H1 (cell line): ENCODE measurements at regions not wholly inside any gene's neighbourhood (a gene's known extent, or its start where the extent isn't known, plus 50 kb on each side); places are given as distances from the start of the nearest gene placed in this dataset.

Source experiments
- CTCF ChIA-PET: fragments of 300-600 bp; sonication (Branson Sonifier 250); formaldehyde crosslinking; loops from one replicate; lab custom pipeline; 2021; ENCODE audit not compliant: partially characterized antibody; lab: Charles Lee
- POLR2A ChIA-PET: fragments of 300-600 bp; sonication (Branson Sonifier 250); formaldehyde crosslinking; loops from one replicate; lab custom pipeline; 2021; ENCODE audit warnings: inconsistent platforms; ENCODE audit not compliant: partially characterized antibody; lab: Charles Lee
- DNase-seq, 2 experiments: peaks; one replicate each; pipeline versions ENCODE4 v3.0.0 to v3.0.0-alpha.2; 2010 to 2022; ENCODE audit warnings: low spot score in 2 of 2, low read depth in 1 of 2, mixed read lengths in 1 of 2
- FAIRE-seq: peaks from 2 replicates; lab custom pipeline; 2011; peaks lifted over from hg19 to GRCh38; lab: Jason Lieb, UNC
- H2AFZ ChIP-seq: 2 replicates; pipeline ENCODE4 v1.8.1; 2012; ENCODE audit warnings: low read length, inconsistent platforms
- H2AK5ac ChIP-seq: 2 replicates; pipeline ENCODE4 v1.6.1; 2013; ENCODE audit warnings: low read depth, low read length
- H2BK120ac ChIP-seq: replicated peaks from 2 replicates; pipeline ENCODE3; 2013; ENCODE audit warnings: low read depth, low read length, inconsistent platforms
- H2BK12ac ChIP-seq: 2 replicates; pipeline ENCODE4 v1.6.1; 2013; ENCODE audit warnings: low read depth, low read length
- H2BK15ac ChIP-seq: 2 replicates; pipeline ENCODE4 v1.6.1; 2013; ENCODE audit warnings: low read length
- H2BK20ac ChIP-seq: 2 replicates; pipeline ENCODE4 v1.6.1; 2013; ENCODE audit warnings: low read length
- H2BK5ac ChIP-seq: 2 replicates; pipeline ENCODE4 v1.6.1; 2013; ENCODE audit warnings: low read depth, low read length
- H3K14ac ChIP-seq: 2 replicates; pipeline ENCODE4 v1.6.1; 2013; ENCODE audit warnings: inconsistent platforms; ENCODE audit not compliant: insufficient read length
- H3K18ac ChIP-seq: 2 replicates; pipeline ENCODE4 v1.6.1; 2013; ENCODE audit warnings: low read length; ENCODE audit errors: extremely low read depth
- H3K23ac ChIP-seq: 2 replicates; pipeline ENCODE4 v1.6.1; 2013; ENCODE audit warnings: inconsistent platforms; ENCODE audit not compliant: insufficient read length
- H3K23me2 ChIP-seq: 2 replicates; pipeline ENCODE4 v1.6.1; 2013; ENCODE audit warnings: low read depth, low read length
- H3K27ac ChIP-seq: 2 replicates; pipeline ENCODE4 v1.6.1; 2011; ENCODE audit warnings: low read depth, low read length, inconsistent platforms
- H3K27me3 ChIP-seq, 4 experiments: replicated peaks in 1 of 4; 1 replicate in 1 of 4; 2 replicates in 3 of 4; pipeline versions ENCODE4 v1.6.1 to v1.8.1; 2011 to 2013; ENCODE audit warnings: low read length in 3 of 4, mild to moderate bottlenecking in 3 of 4, inconsistent platforms in 2 of 4, mixed read lengths in 2 of 4, moderate library complexity in 1 of 4; ENCODE audit not compliant: control insufficient read depth in 3 of 4, insufficient read depth in 3 of 4; ENCODE audit errors: extremely low read depth in 1 of 4
- H3K36me3 ChIP-seq, 4 experiments: 2 replicates each; pipeline versions ENCODE4 v1.6.1 to v1.8.1; 2011 to 2013; ENCODE audit warnings: mild to moderate bottlenecking in 4 of 4, low read length in 3 of 4, moderate library complexity in 2 of 4, control low read depth in 1 of 4, inconsistent platforms in 1 of 4; ENCODE audit not compliant: insufficient read depth in 4 of 4, control insufficient read depth in 2 of 4
- H3K4ac ChIP-seq: replicated peaks from 2 replicates; pipeline ENCODE3; 2013; ENCODE audit warnings: low read length, low read depth, mixed read lengths, inconsistent platforms; ENCODE audit not compliant: insufficient read length
- H3K4me1 ChIP-seq, 4 experiments: replicated peaks in 1 of 4; 1 replicate in 1 of 4; 2 replicates in 3 of 4; pipeline versions ENCODE4 v1.6.1 to v1.8.1; 2011 to 2013; ENCODE audit warnings: low read length in 3 of 4, inconsistent platforms in 2 of 4, mixed read lengths in 1 of 4; ENCODE audit not compliant: insufficient read depth in 4 of 4, control insufficient read depth in 3 of 4
- H3K4me2 ChIP-seq, 2 experiments: 2 replicates each; pipeline versions ENCODE4 v1.6.1 to v1.8.1; 2011 to 2013; ENCODE audit warnings: low read depth in 2 of 2, low read length in 2 of 2, control low read depth in 1 of 2, inconsistent platforms in 1 of 2, mild to moderate bottlenecking in 1 of 2; ENCODE audit not compliant: insufficient read depth in 1 of 2
- H3K4me3 ChIP-seq, 4 experiments: fragments of 200-600, 300-600 bp in 1 of 4; sonication (generic), shearing (Covaris generic), sonication (Bioruptor Twin) in 1 of 4; 2 replicates each; pipeline versions ENCODE4 v1.5.1 to v1.8.1; 2011 to 2016; ENCODE audit warnings: low read length in 4 of 4, low read depth in 3 of 4, control low read depth in 2 of 4, inconsistent platforms in 2 of 4, mild to moderate bottlenecking in 2 of 4, mixed read lengths in 1 of 4, moderate library complexity in 1 of 4; ENCODE audit not compliant: insufficient read depth in 2 of 4; ENCODE audit errors: extremely low read depth in 1 of 4
- H3K56ac ChIP-seq: replicated peaks from 2 replicates; pipeline ENCODE3; 2013; ENCODE audit warnings: low read depth, mild to moderate bottlenecking, mixed read lengths, low read length, inconsistent platforms; ENCODE audit not compliant: insufficient read length
- H3K79me1 ChIP-seq: 2 replicates; pipeline ENCODE4 v1.6.1; 2013; ENCODE audit warnings: low read depth, low read length, control low read depth
- H3K79me2 ChIP-seq, 2 experiments: 2 replicates each; pipeline versions ENCODE4 v1.6.1 to v1.8.1; 2012 to 2013; ENCODE audit warnings: low read length in 2 of 2, mild to moderate bottlenecking in 2 of 2, inconsistent platforms in 1 of 2; ENCODE audit not compliant: insufficient read depth in 2 of 2, control insufficient read depth in 1 of 2
- H3K9ac ChIP-seq, 4 experiments: replicated peaks in 1 of 4; 1 replicate in 1 of 4; 2 replicates in 3 of 4; pipeline versions ENCODE4 v1.6.1 to v1.8.1; 2011 to 2013; ENCODE audit warnings: low read depth in 3 of 4, low read length in 3 of 4, control low read depth in 2 of 4, mild to moderate bottlenecking in 2 of 4, moderate library complexity in 2 of 4, inconsistent platforms in 1 of 4; ENCODE audit errors: extremely low read depth in 1 of 4
- H3K9me3 ChIP-seq, 2 experiments: 2 replicates each; pipeline versions ENCODE4 v1.6.1 to v1.8.1; 2012 to 2013; ENCODE audit warnings: mild to moderate bottlenecking in 2 of 2, moderate library complexity in 2 of 2, control low read depth in 1 of 2, inconsistent platforms in 1 of 2, low read depth in 1 of 2, low read length in 1 of 2, mixed read lengths in 1 of 2; ENCODE audit not compliant: insufficient read depth in 2 of 2
- H4K20me1 ChIP-seq, 2 experiments: replicated peaks in 1 of 2; 2 replicates each; pipeline versions ENCODE3 to v1.8.1; 2011 to 2013; ENCODE audit warnings: inconsistent platforms in 2 of 2, low read length in 2 of 2, mild to moderate bottlenecking in 1 of 2; ENCODE audit not compliant: insufficient read depth in 2 of 2, control insufficient read depth in 1 of 2
- H4K5ac ChIP-seq: 2 replicates; pipeline ENCODE4 v1.6.1; 2013; ENCODE audit warnings: low read length, low read depth, mixed read lengths, inconsistent platforms; ENCODE audit not compliant: insufficient read length
- H4K8ac ChIP-seq: 2 replicates; pipeline ENCODE4 v1.8.0; 2013; ENCODE audit warnings: mild to moderate bottlenecking, moderate library complexity, low read length, inconsistent platforms; ENCODE audit not compliant: insufficient read depth; ENCODE audit errors: extremely low read depth
- H4K91ac ChIP-seq: replicated peaks from 2 replicates; pipeline ENCODE3; 2013; ENCODE audit warnings: low read length, mixed read lengths, inconsistent platforms; ENCODE audit not compliant: insufficient read length
- CBX5 ChIP-seq: fragments of 300-800, 300-1000 bp; sonication (generic); IDR thresholded peaks from 2 replicates; pipeline ENCODE4 v1.7.1; 2016; ENCODE audit warnings: antibody characterized with exemption, low read length, low read depth
- CBX8 ChIP-seq: fragments of 300-800, 300-1000 bp; sonication (generic); IDR thresholded peaks from 2 replicates; pipeline ENCODE4 v1.7.1; 2016; ENCODE audit warnings: low read depth, low read length, borderline replicate concordance
- EP300 ChIP-seq, 2 experiments: IDR thresholded peaks; 1 replicate in 1 of 2; 2 replicates in 1 of 2; pipeline ENCODE4 v1.6.1; 2011 to 2012; ENCODE audit warnings: low read depth in 2 of 2, low read length in 2 of 2, mild to moderate bottlenecking in 2 of 2, borderline replicate concordance in 1 of 2, inconsistent platforms in 1 of 2, moderate library complexity in 1 of 2
- HDAC6 ChIP-seq: IDR thresholded peaks from one replicate; pipeline ENCODE4 v1.7.1; 2012; ENCODE audit warnings: low read depth, mild to moderate bottlenecking, inconsistent platforms, low read length, moderate library complexity
- KDM1A ChIP-seq: fragments of 200-600, 300-600 bp; sonication (generic); IDR thresholded peaks from 2 replicates; pipeline ENCODE4 v1.7.1; 2016; ENCODE audit warnings: mild to moderate bottlenecking, low read length, borderline replicate concordance
- RBBP5 ChIP-seq: IDR thresholded peaks from 2 replicates; pipeline ENCODE4 v1.7.1; 2012; ENCODE audit warnings: low read depth, mild to moderate bottlenecking, inconsistent platforms, low read length, moderate library complexity, borderline replicate concordance
- SIX5 ChIP-seq: IDR thresholded peaks from 2 replicates; pipeline ENCODE4 v1.6.1; 2011; ENCODE audit warnings: mild to moderate bottlenecking, low read depth, low read length
- TAF7 ChIP-seq: optimal IDR thresholded peaks from 2 replicates; pipeline ENCODE3; 2011; ENCODE audit warnings: low read depth, mild to moderate bottlenecking, inconsistent platforms, low read length, moderate library complexity, borderline replicate concordance
- ZNF274 ChIP-seq: IDR thresholded peaks from 2 replicates; pipeline ENCODE4 v1.7.0; 2012; ENCODE audit warnings: low read length, borderline replicate concordance; ENCODE audit errors: extremely low read depth
- WGBS, 2 experiments: shearing (Covaris generic) in 1 of 2; methylation state at CpG; one replicate each; pipeline versions ENCODE4 v1.1.6 to v1.1.7; 2013 to 2015; ENCODE audit warnings: low lambda C conversion rate in 2 of 2, mixed read lengths in 2 of 2, inconsistent platforms in 1 of 2, low coverage in 1 of 2, missing lambda C conversion rate in 1 of 2; ENCODE audit not compliant: insufficient replicate concordance in 2 of 2, insufficient coverage in 1 of 2, insufficient read length in 1 of 2; ENCODE audit errors: extremely low coverage in 1 of 2, missing lambda C conversion rate in 1 of 2; 5-methylcytosine and 5-hydroxymethylcytosine counted together
- TF ChIP-seq, protein P1 (sequence below): IDR thresholded peaks from 2 replicates; pipeline ENCODE4 v1.6.1; 2011; ENCODE audit warnings: low read depth, mild to moderate bottlenecking, low read length; ENCODE audit not compliant: insufficient read depth

DNA sequence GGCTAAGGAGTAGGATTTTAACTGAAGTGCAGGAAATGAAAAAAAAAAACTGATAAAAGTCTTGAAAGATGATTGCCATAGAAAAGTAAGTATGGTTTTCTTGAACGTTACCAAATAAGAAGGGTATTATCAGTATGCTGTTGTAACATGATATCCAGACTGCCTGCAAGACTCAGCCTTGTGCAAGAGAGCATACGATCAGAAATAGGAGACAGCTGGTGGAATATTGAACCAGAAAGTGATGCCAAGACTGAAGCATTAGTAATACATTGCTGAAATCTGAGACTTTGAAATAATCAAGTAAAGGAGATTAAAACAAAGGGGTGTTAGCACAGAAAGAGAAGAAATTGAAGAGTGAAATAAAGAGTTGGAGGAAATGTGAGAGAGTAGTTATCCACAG lies 452.7 kb upstream of the CNTN5 start:
- 93% methylated on average over 2 of the region's 2 CpGs; no CpG with 5 or more reads in 1 of the 2 experiments for WGBS, 2 experiments
- no peak overlapping the region for H2BK15ac ChIP-seq
- FAIRE-seq, result no peak
- H3K79me2 ChIP-seq, result no peaks in the 10 kb centered on the region
- H3K4me3 ChIP-seq, result no peak overlapping the region
- no peaks in the 10 kb centered on the region for H3K79me1 ChIP-seq
- no peak for TF ChIP-seq CBX5
- TF ChIP-seq SIX5, result no peak
- TF ChIP-seq HDAC6, result no peak
- no peak for TF ChIP-seq KDM1A
- no peak for TF ChIP-seq ZNF274
- no peak for TF ChIP-seq TAF7
- TF ChIP-seq RBBP5, result no peak
- TF ChIP-seq, protein P1, sequence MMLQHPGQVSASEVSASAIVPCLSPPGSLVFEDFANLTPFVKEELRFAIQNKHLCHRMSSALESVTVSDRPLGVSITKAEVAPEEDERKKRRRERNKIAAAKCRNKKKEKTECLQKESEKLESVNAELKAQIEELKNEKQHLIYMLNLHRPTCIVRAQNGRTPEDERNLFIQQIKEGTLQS, result no peak
- no peak for TF ChIP-seq CBX8
- TF ChIP-seq EP300 (IDR thresholded peaks at IDR 0.05; ENCODE audit: borderline replicate concordance in 1 of 2, low read depth in 2 of 2, low read length in 2 of 2), result no peak
- H3K27me3 ChIP-seq, result no peaks in the 10 kb centered on the region
- no peak overlapping the region for H4K91ac ChIP-seq
- H3K23ac ChIP-seq, result no peak overlapping the region
- H3K18ac ChIP-seq, result no peak overlapping the region
- no peak overlapping the region for H2BK12ac ChIP-seq
- POLR2A ChIA-PET, result no interaction called here
- H3K9me3 ChIP-seq, result no peaks in the 10 kb centered on the region; a peak in 1 of 4 replicates
- no peak overlapping the region for H3K14ac ChIP-seq
- H2AFZ ChIP-seq, result no peak overlapping the region
- CTCF ChIA-PET, result no interaction called here
- no peaks in the 10 kb centered on the region for H3K36me3 ChIP-seq
- DNase-seq, result no peak
- no peak overlapping the region for H3K4me2 ChIP-seq
- H3K23me2 ChIP-seq, result no peaks in the 10 kb centered on the region
- no peak overlapping the region for H3K4ac ChIP-seq
- H2AK5ac ChIP-seq, result no peak overlapping the region
- no peak overlapping the region for H3K9ac ChIP-seq
- no peak overlapping the region for H3K27ac ChIP-seq
- no peak overlapping the region for H4K5ac ChIP-seq
- H2BK5ac ChIP-seq, result no peak overlapping the region
- H3K56ac ChIP-seq, result no peak overlapping the region
- H2BK120ac ChIP-seq, result no peak overlapping the region
- no peak overlapping the region for H4K8ac ChIP-seq
- H2BK20ac ChIP-seq, result no peak overlapping the region
- no peaks in the 10 kb centered on the region for H3K4me1 ChIP-seq
- no peaks in the 10 kb centered on the region for H4K20me1 ChIP-seq
